Ascending aorta (tissue), 2 donors: ENCODE measurements at regions not wholly inside any gene's neighbourhood (a gene's known extent, or its start where the extent isn't known, plus 50 kb on each side); places are given as distances from the start of the nearest gene placed in this dataset.

Experiments used
- DNase-seq, 2 donors: peaks; one replicate each; pipeline ENCODE4 v3.0.0-alpha.2; 2019; ENCODE audit warnings: low spot score in 2 of 2
- H3K27ac ChIP-seq, 2 donors: fragments of 200-600 bp; sonication (generic); one replicate each; pipeline ENCODE4 v1.5.1; 2016 to 2017; ENCODE audit warnings: mild to moderate bottlenecking in 1 of 2
- H3K27me3 ChIP-seq: fragments of 200-600 bp; sonication (generic); one replicate; pipeline ENCODE4 v1.5.1; 2017
- H3K36me3 ChIP-seq, 2 donors: fragments of 200-600 bp; sonication (generic); one replicate each; pipeline ENCODE4 v1.5.1; 2016
- H3K4me1 ChIP-seq, 2 donors: fragments of 200-600 bp; sonication (generic); one replicate each; pipeline ENCODE4 v1.5.1; 2016 to 2017; ENCODE audit warnings: mild to moderate bottlenecking in 1 of 2
- H3K4me3 ChIP-seq, 2 donors: fragments of 200-600 bp; sonication (generic); one replicate each; pipeline ENCODE4 v1.5.1; 2016 to 2017; ENCODE audit warnings: mild to moderate bottlenecking in 1 of 2
- H3K9me3 ChIP-seq, 2 donors: fragments of 200-600 bp; sonication (generic); one replicate each; pipeline ENCODE4 v1.5.1; 2016
- intact Hi-C: fragments of 100-400 bp; cut with DNase I; formaldehyde crosslinking; loops from one replicate; pipeline ENCODE4 v1.15.1; 2023
- TF ChIP-seq, protein P1 (sequence below), 3 experiments: fragments of 200-600 bp in 2 of 3; fragments of 450-650 bp in 1 of 3; sonication (generic) in 2 of 3; IDR thresholded peaks; one replicate each; pipeline ENCODE4 v1.5.1; 2016 to 2019; ENCODE audit warnings: antibody characterized with exemption in 3 of 3, mild to moderate bottlenecking in 1 of 3, moderate library complexity in 1 of 3

DNA sequence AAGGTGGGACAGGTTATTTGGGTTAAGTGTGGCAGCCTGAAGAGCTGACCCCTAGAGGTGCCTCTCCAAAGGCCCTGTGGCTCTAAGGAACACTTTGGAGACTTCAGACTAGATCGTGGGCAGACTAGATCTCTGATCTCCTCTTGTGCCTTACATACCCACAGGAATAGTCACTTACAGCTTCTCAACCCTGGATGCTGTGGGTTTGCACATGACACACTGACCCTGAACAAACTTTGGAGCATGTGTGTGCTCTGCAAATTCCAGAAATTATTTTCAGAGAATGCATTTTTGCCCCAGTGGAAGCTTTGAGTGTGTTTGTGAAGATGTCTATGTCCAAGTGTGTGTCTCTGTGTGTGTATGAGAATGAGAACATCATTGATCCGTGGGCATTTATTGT lies 119.6 kb downstream of the EMX2 start:
- intact Hi-C loops, result no loop called here

DNA sequence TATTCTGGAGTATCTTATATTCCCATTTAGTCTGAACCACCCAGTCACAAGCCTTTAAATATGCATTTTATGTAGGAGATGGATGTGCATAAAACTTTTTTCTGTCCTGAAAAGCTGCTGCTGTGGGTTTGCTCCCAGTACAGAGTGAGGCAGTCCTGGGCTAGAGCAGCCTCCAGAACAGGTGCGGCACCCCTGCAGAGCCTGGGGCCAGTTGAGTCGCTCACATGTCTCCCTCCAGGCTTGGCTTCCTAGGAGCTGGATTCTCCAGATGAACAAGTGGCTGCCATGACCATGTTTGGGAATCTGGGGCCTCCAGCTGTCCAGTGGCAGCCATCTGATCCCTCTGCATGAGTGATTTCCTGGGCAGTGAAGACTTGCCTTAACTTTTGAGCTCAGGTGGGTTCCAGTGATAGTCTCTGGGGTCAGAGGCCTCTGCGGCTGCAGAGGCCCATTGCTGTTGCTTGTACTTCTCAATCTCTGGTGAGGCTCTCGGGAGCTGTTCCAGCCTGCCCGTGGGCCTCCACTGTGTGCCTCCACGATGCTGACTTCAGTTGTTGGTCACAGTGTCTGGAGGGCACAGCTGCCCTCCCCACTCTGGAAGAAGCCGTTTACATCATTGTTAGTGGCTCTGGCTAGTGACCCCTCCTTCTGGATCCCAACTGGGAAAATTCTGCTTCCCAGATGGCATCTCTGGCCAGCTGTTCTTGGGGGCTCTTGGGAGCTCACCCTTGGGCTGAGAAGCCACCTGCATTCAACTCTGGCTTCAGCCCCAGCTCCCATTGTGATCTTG lies 120.4 kb downstream of the EMX2 start:
- Histone ChIP-seq H3K4me3 (no peak overlapping the region), H3K27ac (no peak overlapping the region), H3K4me1 (no peaks in the 10 kb centered on the region), H3K9me3 (no peaks in the 10 kb centered on the region), H3K36me3 (no peaks in the 10 kb centered on the region), H3K27me3 (no peaks in the 10 kb centered on the region)
- TF ChIP-seq, protein P1, sequence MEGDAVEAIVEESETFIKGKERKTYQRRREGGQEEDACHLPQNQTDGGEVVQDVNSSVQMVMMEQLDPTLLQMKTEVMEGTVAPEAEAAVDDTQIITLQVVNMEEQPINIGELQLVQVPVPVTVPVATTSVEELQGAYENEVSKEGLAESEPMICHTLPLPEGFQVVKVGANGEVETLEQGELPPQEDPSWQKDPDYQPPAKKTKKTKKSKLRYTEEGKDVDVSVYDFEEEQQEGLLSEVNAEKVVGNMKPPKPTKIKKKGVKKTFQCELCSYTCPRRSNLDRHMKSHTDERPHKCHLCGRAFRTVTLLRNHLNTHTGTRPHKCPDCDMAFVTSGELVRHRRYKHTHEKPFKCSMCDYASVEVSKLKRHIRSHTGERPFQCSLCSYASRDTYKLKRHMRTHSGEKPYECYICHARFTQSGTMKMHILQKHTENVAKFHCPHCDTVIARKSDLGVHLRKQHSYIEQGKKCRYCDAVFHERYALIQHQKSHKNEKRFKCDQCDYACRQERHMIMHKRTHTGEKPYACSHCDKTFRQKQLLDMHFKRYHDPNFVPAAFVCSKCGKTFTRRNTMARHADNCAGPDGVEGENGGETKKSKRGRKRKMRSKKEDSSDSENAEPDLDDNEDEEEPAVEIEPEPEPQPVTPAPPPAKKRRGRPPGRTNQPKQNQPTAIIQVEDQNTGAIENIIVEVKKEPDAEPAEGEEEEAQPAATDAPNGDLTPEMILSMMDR (IDR thresholded peaks at IDR 0.05), result no peak
- no peak for DNase-seq
- intact Hi-C loops, result no loop called here

More for the DNA sequence above, 119.6 kb downstream of the EMX2 start:
- no peak overlapping the region for H3K27ac ChIP-seq
- H3K4me3 ChIP-seq, result no peak overlapping the region
- DNase-seq, result no peak
- no peaks in the 10 kb centered on the region for H3K27me3 ChIP-seq
- H3K4me1 ChIP-seq, result no peaks in the 10 kb centered on the region
- TF ChIP-seq, protein P1 (IDR thresholded peaks at IDR 0.05), result no peak
- no peaks in the 10 kb centered on the region for H3K9me3 ChIP-seq
- H3K36me3 ChIP-seq, result no peaks in the 10 kb centered on the region

DNA sequence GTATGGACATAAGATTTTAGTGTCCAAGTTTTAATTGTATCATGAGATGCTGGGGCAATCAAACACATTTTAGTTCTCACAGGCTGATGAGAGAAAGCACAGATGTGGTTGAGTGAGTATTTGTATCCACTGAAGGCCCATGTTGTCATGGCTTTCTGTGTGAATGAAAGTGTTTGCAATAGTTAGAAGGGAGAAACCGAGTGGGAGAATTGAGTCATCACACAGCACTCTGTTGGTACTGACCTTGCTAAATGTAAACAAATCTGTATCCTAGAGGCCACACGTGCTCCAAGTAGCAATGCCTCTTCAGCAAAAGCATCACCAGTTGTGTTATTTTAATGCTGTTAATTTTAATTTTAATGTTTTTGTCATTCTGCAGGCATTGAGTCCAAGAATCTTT lies 121.2 kb downstream of the EMX2 start:
- intact Hi-C loops, result no loop called here
- TF ChIP-seq, protein P1 (IDR thresholded peaks at IDR 0.05), result no peak
- no peak for DNase-seq
- Histone ChIP-seq H3K27me3 (no peaks in the 10 kb centered on the region), H3K27ac (no peak overlapping the region), H3K36me3 (no peaks in the 10 kb centered on the region), H3K9me3 (no peaks in the 10 kb centered on the region), H3K4me3 (no peak overlapping the region), H3K4me1 (no peaks in the 10 kb centered on the region)

DNA sequence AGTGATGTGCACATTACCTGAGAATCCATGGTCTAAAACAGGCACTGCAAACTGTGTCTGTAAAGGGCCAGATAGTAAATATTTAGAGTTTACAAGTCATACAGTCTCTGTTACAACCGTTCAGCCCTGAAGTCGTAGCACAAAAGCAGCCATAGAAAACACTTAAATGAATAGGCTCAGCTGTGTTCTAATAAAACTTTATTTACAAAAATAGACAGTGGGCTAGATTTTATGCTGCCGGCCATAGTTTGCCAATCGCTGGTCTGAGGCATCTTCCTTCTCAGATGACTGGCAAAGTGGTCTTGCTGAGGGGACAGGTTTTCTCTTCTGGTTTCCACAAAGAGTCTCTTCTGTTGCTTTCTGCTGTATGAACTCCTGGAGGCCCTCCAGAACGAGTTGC lies 121.7 kb downstream of the EMX2 start:
- DNase-seq, result no peak
- Histone ChIP-seq H3K4me3 (no peak overlapping the region), H3K27me3 (no peaks in the 10 kb centered on the region), H3K4me1 (no peaks in the 10 kb centered on the region), H3K27ac (no peak overlapping the region), H3K9me3 (no peaks in the 10 kb centered on the region), H3K36me3 (no peaks in the 10 kb centered on the region)
- TF ChIP-seq, protein P1 (IDR thresholded peaks at IDR 0.05), result no peak
- intact Hi-C loops, result no loop called here

DNA sequence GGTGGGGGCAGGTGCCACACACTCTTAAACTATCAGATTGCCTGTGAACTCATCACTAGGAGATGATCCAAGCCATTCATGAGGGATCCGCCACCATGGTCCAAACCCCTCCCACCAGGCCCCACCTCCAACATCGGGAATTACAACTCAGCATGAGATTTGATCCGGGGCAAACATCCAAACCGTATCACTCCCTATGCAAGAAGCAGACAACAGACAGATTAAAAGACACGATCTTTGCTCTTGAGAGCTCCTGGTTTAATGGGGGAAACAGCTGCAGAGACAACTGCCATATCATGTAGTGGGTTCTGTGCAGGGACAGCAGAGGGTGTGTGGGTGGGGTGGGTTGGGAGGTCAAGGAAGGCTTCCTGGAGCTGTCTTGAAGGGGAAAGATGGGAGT lies 123.6 kb downstream of the EMX2 start:
- no peaks in the 10 kb centered on the region for H3K4me1 ChIP-seq
- H3K27ac ChIP-seq, result no peak overlapping the region
- DNase-seq, result no peak
- TF ChIP-seq, protein P1 (IDR thresholded peaks at IDR 0.05), result no peak
- no peaks in the 10 kb centered on the region for H3K9me3 ChIP-seq
- no peak overlapping the region for H3K4me3 ChIP-seq
- intact Hi-C loops, result no loop called here
- H3K36me3 ChIP-seq, result no peaks in the 10 kb centered on the region
- H3K27me3 ChIP-seq, result no peaks in the 10 kb centered on the region
